H1 (cell line): ENCODE measurements at regions not wholly inside any gene's neighbourhood (a gene's known extent, or its start where the extent isn't known, plus 50 kb on each side); places are given as distances from the start of the nearest gene placed in this dataset.

Experiments used
- CTCF ChIA-PET: fragments of 300-600 bp; sonication (Branson Sonifier 250); formaldehyde crosslinking; loops from one replicate; lab custom pipeline; 2021; ENCODE audit not compliant: partially characterized antibody; lab: Charles Lee
- POLR2A ChIA-PET: fragments of 300-600 bp; sonication (Branson Sonifier 250); formaldehyde crosslinking; loops from one replicate; lab custom pipeline; 2021; ENCODE audit warnings: inconsistent platforms; ENCODE audit not compliant: partially characterized antibody; lab: Charles Lee
- DNase-seq, 2 experiments: peaks; one replicate each; pipeline versions ENCODE4 v3.0.0 to v3.0.0-alpha.2; 2010 to 2022; ENCODE audit warnings: low spot score in 2 of 2, low read depth in 1 of 2, mixed read lengths in 1 of 2
- FAIRE-seq: peaks from 2 replicates; lab custom pipeline; 2011; peaks lifted over from hg19 to GRCh38; lab: Jason Lieb, UNC
- H2AFZ ChIP-seq: 2 replicates; pipeline ENCODE4 v1.8.1; 2012; ENCODE audit warnings: low read length, inconsistent platforms
- H2AK5ac ChIP-seq: 2 replicates; pipeline ENCODE4 v1.6.1; 2013; ENCODE audit warnings: low read depth, low read length
- H2BK120ac ChIP-seq: replicated peaks from 2 replicates; pipeline ENCODE3; 2013; ENCODE audit warnings: low read depth, low read length, inconsistent platforms
- H2BK12ac ChIP-seq: 2 replicates; pipeline ENCODE4 v1.6.1; 2013; ENCODE audit warnings: low read depth, low read length
- H2BK15ac ChIP-seq: 2 replicates; pipeline ENCODE4 v1.6.1; 2013; ENCODE audit warnings: low read length
- H2BK20ac ChIP-seq: 2 replicates; pipeline ENCODE4 v1.6.1; 2013; ENCODE audit warnings: low read length
- H2BK5ac ChIP-seq: 2 replicates; pipeline ENCODE4 v1.6.1; 2013; ENCODE audit warnings: low read depth, low read length
- H3K14ac ChIP-seq: 2 replicates; pipeline ENCODE4 v1.6.1; 2013; ENCODE audit warnings: inconsistent platforms; ENCODE audit not compliant: insufficient read length
- H3K18ac ChIP-seq: 2 replicates; pipeline ENCODE4 v1.6.1; 2013; ENCODE audit warnings: low read length; ENCODE audit errors: extremely low read depth
- H3K23ac ChIP-seq: 2 replicates; pipeline ENCODE4 v1.6.1; 2013; ENCODE audit warnings: inconsistent platforms; ENCODE audit not compliant: insufficient read length
- H3K23me2 ChIP-seq: 2 replicates; pipeline ENCODE4 v1.6.1; 2013; ENCODE audit warnings: low read depth, low read length
- H3K27ac ChIP-seq: 2 replicates; pipeline ENCODE4 v1.6.1; 2011; ENCODE audit warnings: low read depth, low read length, inconsistent platforms
- H3K27me3 ChIP-seq, 4 experiments: replicated peaks in 1 of 4; 1 replicate in 1 of 4; 2 replicates in 3 of 4; pipeline versions ENCODE4 v1.6.1 to v1.8.1; 2011 to 2013; ENCODE audit warnings: low read length in 3 of 4, mild to moderate bottlenecking in 3 of 4, inconsistent platforms in 2 of 4, mixed read lengths in 2 of 4, moderate library complexity in 1 of 4; ENCODE audit not compliant: control insufficient read depth in 3 of 4, insufficient read depth in 3 of 4; ENCODE audit errors: extremely low read depth in 1 of 4
- H3K36me3 ChIP-seq, 4 experiments: 2 replicates each; pipeline versions ENCODE4 v1.6.1 to v1.8.1; 2011 to 2013; ENCODE audit warnings: mild to moderate bottlenecking in 4 of 4, low read length in 3 of 4, moderate library complexity in 2 of 4, control low read depth in 1 of 4, inconsistent platforms in 1 of 4; ENCODE audit not compliant: insufficient read depth in 4 of 4, control insufficient read depth in 2 of 4
- H3K4ac ChIP-seq: replicated peaks from 2 replicates; pipeline ENCODE3; 2013; ENCODE audit warnings: low read length, low read depth, mixed read lengths, inconsistent platforms; ENCODE audit not compliant: insufficient read length
- H3K4me1 ChIP-seq, 4 experiments: replicated peaks in 1 of 4; 1 replicate in 1 of 4; 2 replicates in 3 of 4; pipeline versions ENCODE4 v1.6.1 to v1.8.1; 2011 to 2013; ENCODE audit warnings: low read length in 3 of 4, inconsistent platforms in 2 of 4, mixed read lengths in 1 of 4; ENCODE audit not compliant: insufficient read depth in 4 of 4, control insufficient read depth in 3 of 4
- H3K4me2 ChIP-seq, 2 experiments: 2 replicates each; pipeline versions ENCODE4 v1.6.1 to v1.8.1; 2011 to 2013; ENCODE audit warnings: low read depth in 2 of 2, low read length in 2 of 2, control low read depth in 1 of 2, inconsistent platforms in 1 of 2, mild to moderate bottlenecking in 1 of 2; ENCODE audit not compliant: insufficient read depth in 1 of 2
- H3K4me3 ChIP-seq, 4 experiments: fragments of 200-600, 300-600 bp in 1 of 4; sonication (generic), shearing (Covaris generic), sonication (Bioruptor Twin) in 1 of 4; 2 replicates each; pipeline versions ENCODE4 v1.5.1 to v1.8.1; 2011 to 2016; ENCODE audit warnings: low read length in 4 of 4, low read depth in 3 of 4, control low read depth in 2 of 4, inconsistent platforms in 2 of 4, mild to moderate bottlenecking in 2 of 4, mixed read lengths in 1 of 4, moderate library complexity in 1 of 4; ENCODE audit not compliant: insufficient read depth in 2 of 4; ENCODE audit errors: extremely low read depth in 1 of 4
- H3K56ac ChIP-seq: replicated peaks from 2 replicates; pipeline ENCODE3; 2013; ENCODE audit warnings: low read depth, mild to moderate bottlenecking, mixed read lengths, low read length, inconsistent platforms; ENCODE audit not compliant: insufficient read length
- H3K79me1 ChIP-seq: 2 replicates; pipeline ENCODE4 v1.6.1; 2013; ENCODE audit warnings: low read depth, low read length, control low read depth
- H3K79me2 ChIP-seq, 2 experiments: 2 replicates each; pipeline versions ENCODE4 v1.6.1 to v1.8.1; 2012 to 2013; ENCODE audit warnings: low read length in 2 of 2, mild to moderate bottlenecking in 2 of 2, inconsistent platforms in 1 of 2; ENCODE audit not compliant: insufficient read depth in 2 of 2, control insufficient read depth in 1 of 2
- H3K9ac ChIP-seq, 4 experiments: replicated peaks in 1 of 4; 1 replicate in 1 of 4; 2 replicates in 3 of 4; pipeline versions ENCODE4 v1.6.1 to v1.8.1; 2011 to 2013; ENCODE audit warnings: low read depth in 3 of 4, low read length in 3 of 4, control low read depth in 2 of 4, mild to moderate bottlenecking in 2 of 4, moderate library complexity in 2 of 4, inconsistent platforms in 1 of 4; ENCODE audit errors: extremely low read depth in 1 of 4
- H3K9me3 ChIP-seq, 2 experiments: 2 replicates each; pipeline versions ENCODE4 v1.6.1 to v1.8.1; 2012 to 2013; ENCODE audit warnings: mild to moderate bottlenecking in 2 of 2, moderate library complexity in 2 of 2, control low read depth in 1 of 2, inconsistent platforms in 1 of 2, low read depth in 1 of 2, low read length in 1 of 2, mixed read lengths in 1 of 2; ENCODE audit not compliant: insufficient read depth in 2 of 2
- H4K20me1 ChIP-seq, 2 experiments: replicated peaks in 1 of 2; 2 replicates each; pipeline versions ENCODE3 to v1.8.1; 2011 to 2013; ENCODE audit warnings: inconsistent platforms in 2 of 2, low read length in 2 of 2, mild to moderate bottlenecking in 1 of 2; ENCODE audit not compliant: insufficient read depth in 2 of 2, control insufficient read depth in 1 of 2
- H4K5ac ChIP-seq: 2 replicates; pipeline ENCODE4 v1.6.1; 2013; ENCODE audit warnings: low read length, low read depth, mixed read lengths, inconsistent platforms; ENCODE audit not compliant: insufficient read length
- H4K8ac ChIP-seq: 2 replicates; pipeline ENCODE4 v1.8.0; 2013; ENCODE audit warnings: mild to moderate bottlenecking, moderate library complexity, low read length, inconsistent platforms; ENCODE audit not compliant: insufficient read depth; ENCODE audit errors: extremely low read depth
- H4K91ac ChIP-seq: replicated peaks from 2 replicates; pipeline ENCODE3; 2013; ENCODE audit warnings: low read length, mixed read lengths, inconsistent platforms; ENCODE audit not compliant: insufficient read length
- BACH1 ChIP-seq: IDR thresholded peaks from 2 replicates; pipeline ENCODE4 v1.6.1; 2012; ENCODE audit warnings: low read length, improper control_type of control experiment
- BCL11A ChIP-seq, 2 experiments: IDR thresholded peaks; one replicate each; pipeline ENCODE4 v1.6.1; 2011; ENCODE audit warnings: low read depth in 2 of 2, low read length in 2 of 2, mild to moderate bottlenecking in 2 of 2
- CBX5 ChIP-seq: fragments of 300-800, 300-1000 bp; sonication (generic); IDR thresholded peaks from 2 replicates; pipeline ENCODE4 v1.7.1; 2016; ENCODE audit warnings: antibody characterized with exemption, low read length, low read depth
- CTBP2 ChIP-seq: IDR thresholded peaks from 2 replicates; pipeline ENCODE4 v1.7.0; 2011; ENCODE audit warnings: borderline replicate concordance, mild to moderate bottlenecking, moderate library complexity, mixed read lengths, low read length; ENCODE audit not compliant: insufficient read depth, insufficient read length
- GTF2F1 ChIP-seq: IDR thresholded peaks from 2 replicates; pipeline ENCODE4 v1.6.1; 2012; ENCODE audit warnings: low read depth, low read length, improper control_type of control experiment, borderline replicate concordance
- JUN ChIP-seq: IDR thresholded peaks from 2 replicates; pipeline ENCODE4 v1.6.1; 2011; ENCODE audit warnings: low read depth, mild to moderate bottlenecking, improper control_type of control experiment, low read length
- RAD21 ChIP-seq, 2 experiments: IDR thresholded peaks in 1 of 2; conservative IDR thresholded peaks in 1 of 2; 2 replicates each; pipeline ENCODE4 v1.6.1; 2011; ENCODE audit warnings: low read depth in 2 of 2, low read length in 2 of 2, improper control_type of control experiment in 1 of 2, inconsistent platforms in 1 of 2, mild to moderate bottlenecking in 1 of 2, moderate library complexity in 1 of 2
- RBBP5 ChIP-seq: IDR thresholded peaks from 2 replicates; pipeline ENCODE4 v1.7.1; 2012; ENCODE audit warnings: low read depth, mild to moderate bottlenecking, inconsistent platforms, low read length, moderate library complexity, borderline replicate concordance
- SIN3A ChIP-seq, 2 experiments: IDR thresholded peaks in 1 of 2; conservative IDR thresholded peaks in 1 of 2; 2 replicates each; pipeline ENCODE4 v1.6.1; 2011 to 2012; ENCODE audit warnings: low read length in 2 of 2, improper control_type of control experiment in 1 of 2, low read depth in 1 of 2, mild to moderate bottlenecking in 1 of 2
- TAF1 ChIP-seq: IDR thresholded peaks from 2 replicates; pipeline ENCODE4 v1.6.1; 2011; ENCODE audit warnings: mild to moderate bottlenecking, low read depth, low read length
- TEAD4 ChIP-seq: IDR thresholded peaks from 2 replicates; pipeline ENCODE4 v1.6.1; 2012; ENCODE audit warnings: low read depth, low read length, inconsistent platforms, mixed read lengths
- WGBS, 2 experiments: shearing (Covaris generic) in 1 of 2; methylation state at CpG; one replicate each; pipeline versions ENCODE4 v1.1.6 to v1.1.7; 2013 to 2015; ENCODE audit warnings: low lambda C conversion rate in 2 of 2, mixed read lengths in 2 of 2, inconsistent platforms in 1 of 2, low coverage in 1 of 2, missing lambda C conversion rate in 1 of 2; ENCODE audit not compliant: insufficient replicate concordance in 2 of 2, insufficient coverage in 1 of 2, insufficient read length in 1 of 2; ENCODE audit errors: extremely low coverage in 1 of 2, missing lambda C conversion rate in 1 of 2; 5-methylcytosine and 5-hydroxymethylcytosine counted together
- TF ChIP-seq, protein P1 (sequence below): IDR thresholded peaks from 2 replicates; pipeline ENCODE4 v1.6.1; 2012; ENCODE audit warnings: low read length, inconsistent platforms

GRCh38 chr14:55841625-55842024 lies 261.6 kb downstream of the KTN1 start:
- no peak for FAIRE-seq
- Histone ChIP-seq H4K91ac (no peak overlapping the region), H3K27ac (no peak overlapping the region), H2AK5ac (no peak overlapping the region), H2AFZ (no peak overlapping the region), H2BK20ac (no peak overlapping the region), H3K18ac (no peak overlapping the region), H3K9ac (no peak overlapping the region), H3K4ac (no peak overlapping the region), H3K4me1 (no peaks in the 10 kb centered on the region), H2BK120ac (no peak overlapping the region), H3K79me2 (no peaks in the 10 kb centered on the region), H3K23ac (no peak overlapping the region), H4K5ac (no peak overlapping the region), H3K4me2 (no peak overlapping the region), H2BK5ac (no peak overlapping the region), H3K4me3 (no peak overlapping the region), H3K14ac (no peak overlapping the region), H3K23me2 (no peaks in the 10 kb centered on the region), H3K79me1 (no peaks in the 10 kb centered on the region), H3K36me3 (no peaks in the 10 kb centered on the region), H4K8ac (no peak overlapping the region), H3K9me3 (peaks cover 2 to 5% of the 10 kb centered on the region in 2 experiments; a peak in 1 of 4 replicates), H4K20me1 (no peaks in the 10 kb centered on the region), H3K56ac (no peak overlapping the region), H3K27me3 (no peaks in the 10 kb centered on the region), H2BK12ac (no peak overlapping the region), H2BK15ac (no peak overlapping the region)
- DNase-seq, result no peak
- ChIA-PET POLR2A (no interaction called here), CTCF (interaction anchor here (1.2 to 1.6 kb wide), 2 partner anchors 10 to 13 kb away, joined by 4 read pairs; no protein-coding TSS in a partner anchor)
- WGBS, 2 experiments, result 64% methylated on average over 6 of the region's 6 CpGs; no CpG with 5 or more reads in 1 of the 2 experiments
- TF ChIP-seq RAD21 (IDR thresholded peaks at IDR 0.05 in 1 of 2, conservative IDR thresholded peaks at IDR 0.05 in 1 of 2; ENCODE audit: low read depth in 2 of 2, low read length in 2 of 2) (no peak), SIN3A (conservative IDR thresholded peaks at IDR 0.05 in 1 of 2, IDR thresholded peaks at IDR 0.05 in 1 of 2; ENCODE audit: low read depth in 1 of 2, low read length in 2 of 2) (no peak), BACH1 (no peak), CBX5 (no peak), JUN (no peak), RBBP5 (no peak), TAF1 (no peak), CTBP2 (no peak), BCL11A (IDR thresholded peaks at IDR 0.05; ENCODE audit: low read depth in 2 of 2, low read length in 2 of 2) (no peak), TEAD4 (no peak), GTF2F1 (no peak)
- TF ChIP-seq, protein P1, sequence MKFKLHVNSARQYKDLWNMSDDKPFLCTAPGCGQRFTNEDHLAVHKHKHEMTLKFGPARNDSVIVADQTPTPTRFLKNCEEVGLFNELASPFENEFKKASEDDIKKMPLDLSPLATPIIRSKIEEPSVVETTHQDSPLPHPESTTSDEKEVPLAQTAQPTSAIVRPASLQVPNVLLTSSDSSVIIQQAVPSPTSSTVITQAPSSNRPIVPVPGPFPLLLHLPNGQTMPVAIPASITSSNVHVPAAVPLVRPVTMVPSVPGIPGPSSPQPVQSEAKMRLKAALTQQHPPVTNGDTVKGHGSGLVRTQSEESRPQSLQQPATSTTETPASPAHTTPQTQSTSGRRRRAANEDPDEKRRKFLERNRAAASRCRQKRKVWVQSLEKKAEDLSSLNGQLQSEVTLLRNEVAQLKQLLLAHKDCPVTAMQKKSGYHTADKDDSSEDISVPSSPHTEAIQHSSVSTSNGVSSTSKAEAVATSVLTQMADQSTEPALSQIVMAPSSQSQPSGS, result no peak
